ENCODE measurements at regions not wholly inside any gene's neighbourhood (a gene's known extent, or its start where the extent isn't known, plus 50 kb on each side); places are given as distances from the start of the nearest gene placed in this dataset.

DNA sequence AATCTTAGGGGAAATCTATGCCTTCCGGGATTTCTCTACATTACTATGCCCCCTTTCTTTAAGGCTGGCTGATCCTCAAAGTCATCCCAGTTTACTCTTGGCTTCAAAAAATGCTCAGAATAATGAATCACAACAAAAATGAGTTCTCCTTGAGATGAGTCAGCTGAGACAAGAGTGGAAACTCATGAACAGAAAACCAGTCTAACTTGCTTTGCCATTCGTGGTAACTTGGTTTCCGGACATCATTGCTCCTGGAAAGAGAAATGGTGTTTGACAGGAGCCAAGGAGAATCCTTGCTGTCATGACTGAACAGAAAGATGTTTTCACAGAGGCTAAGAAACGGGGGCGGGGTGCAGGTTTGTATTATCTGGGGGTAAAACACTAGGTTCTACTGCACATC is 435.6 kb upstream of the DYNLRB2 start:
- TF ChIP-seq, protein P1, sequence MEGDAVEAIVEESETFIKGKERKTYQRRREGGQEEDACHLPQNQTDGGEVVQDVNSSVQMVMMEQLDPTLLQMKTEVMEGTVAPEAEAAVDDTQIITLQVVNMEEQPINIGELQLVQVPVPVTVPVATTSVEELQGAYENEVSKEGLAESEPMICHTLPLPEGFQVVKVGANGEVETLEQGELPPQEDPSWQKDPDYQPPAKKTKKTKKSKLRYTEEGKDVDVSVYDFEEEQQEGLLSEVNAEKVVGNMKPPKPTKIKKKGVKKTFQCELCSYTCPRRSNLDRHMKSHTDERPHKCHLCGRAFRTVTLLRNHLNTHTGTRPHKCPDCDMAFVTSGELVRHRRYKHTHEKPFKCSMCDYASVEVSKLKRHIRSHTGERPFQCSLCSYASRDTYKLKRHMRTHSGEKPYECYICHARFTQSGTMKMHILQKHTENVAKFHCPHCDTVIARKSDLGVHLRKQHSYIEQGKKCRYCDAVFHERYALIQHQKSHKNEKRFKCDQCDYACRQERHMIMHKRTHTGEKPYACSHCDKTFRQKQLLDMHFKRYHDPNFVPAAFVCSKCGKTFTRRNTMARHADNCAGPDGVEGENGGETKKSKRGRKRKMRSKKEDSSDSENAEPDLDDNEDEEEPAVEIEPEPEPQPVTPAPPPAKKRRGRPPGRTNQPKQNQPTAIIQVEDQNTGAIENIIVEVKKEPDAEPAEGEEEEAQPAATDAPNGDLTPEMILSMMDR (conservative IDR thresholded peaks at IDR 0.05 in 1 of 2, IDR thresholded peaks at IDR 0.05 in 1 of 2; ENCODE audit: extremely low read depth in 1 of 2, insufficient read depth in 1 of 2, low read depth in 1 of 2, low read length in 2 of 2), result no peak
- TF ChIP-seq EZH2 (IDR thresholded peaks at IDR 0.05; ENCODE audit: borderline replicate concordance, low read length), result no peak
